ENCODE measurements at regions not wholly inside any gene's neighbourhood (a gene's known extent, or its start where the extent isn't known, plus 50 kb on each side); places are given as distances from the start of the nearest gene placed in this dataset.

- WGBS (ENCODE audit: insufficient coverage), result 82% methylated on average over 4 of the region's 4 CpGs
- Histone ChIP-seq H3K27me3 (ENCODE audit: control insufficient read depth, insufficient read depth, low read length) (no peaks in the 10 kb centered on the region), H3K27ac (ENCODE audit: low read length) (no peak overlapping the region), H3K4me3 (ENCODE audit: low read length) (no peak overlapping the region), H3K36me3 (ENCODE audit: control insufficient read depth, insufficient read depth, low read length) (no peaks in the 10 kb centered on the region), H3K9me3 (ENCODE audit: control insufficient read depth, insufficient read depth, low read length) (peaks cover 3% of the 10 kb centered on the region), H3K4me1 (ENCODE audit: control insufficient read depth, insufficient read depth, low read length) (no peaks in the 10 kb centered on the region)
- DNase-seq (no peak), ATAC-seq (no peak)
- H3K27me3 Mint-ChIP-seq (ENCODE audit: low read depth in 2 of 2), result no peaks in the 10 kb centered on the region
- TF ChIP-seq CTCF (IDR thresholded peaks at IDR 0.05), result no peak
- H3K9me3 Mint-ChIP-seq, result peaks cover 0 to 8% of the 10 kb centered on the region in 2 donors
- no peaks in the 10 kb centered on the region for H3K36me3 Mint-ChIP-seq
- H3K4me3 Mint-ChIP-seq, result no peak overlapping the region
- no peak overlapping the region for H3K27ac Mint-ChIP-seq
- no peaks in the 10 kb centered on the region for H3K4me1 Mint-ChIP-seq
- intact Hi-C loops (cut with micrococcal nuclease), result no loop called here
Measured at GRCh38 chr12:118743896-118744700, 237.2 kb upstream of the SRRM4 start.

- H3K27ac Mint-ChIP-seq, result no peak overlapping the region
- H3K36me3 ChIP-seq (ENCODE audit: control insufficient read depth, insufficient read depth, low read length), result no peaks in the 10 kb centered on the region
- no peak overlapping the region for H3K4me3 ChIP-seq (ENCODE audit: low read length)
- H3K9me3 Mint-ChIP-seq, result peaks cover 0 to 6% of the 10 kb centered on the region in 2 donors
- peaks cover 0 to 1% of the 10 kb centered on the region in 2 donors for H3K27me3 Mint-ChIP-seq (ENCODE audit: low read depth in 2 of 2)
- no peaks in the 10 kb centered on the region for H3K27me3 ChIP-seq (ENCODE audit: control insufficient read depth, insufficient read depth, low read length)
- TF ChIP-seq CTCF (IDR thresholded peaks at IDR 0.05), result no peak
- intact Hi-C loops (cut with micrococcal nuclease), result no loop called here
- DNase-seq, result no peak
- H3K4me3 Mint-ChIP-seq, result no peak overlapping the region
- H3K36me3 Mint-ChIP-seq, result no peaks in the 10 kb centered on the region
- no peaks in the 10 kb centered on the region for H3K4me1 Mint-ChIP-seq
- ATAC-seq, result no peak
- 76% methylated on average over 3 of the region's 3 CpGs for WGBS (ENCODE audit: insufficient coverage)
- H3K4me1 ChIP-seq (ENCODE audit: control insufficient read depth, insufficient read depth, low read length), result no peaks in the 10 kb centered on the region
- no peak overlapping the region for H3K27ac ChIP-seq (ENCODE audit: low read length)
- H3K9me3 ChIP-seq (ENCODE audit: control insufficient read depth, insufficient read depth, low read length), result peaks cover 3% of the 10 kb centered on the region
Measured at GRCh38 chr12:118746176-118746575, 235.2 kb upstream of the SRRM4 start.

- H3K4me3 Mint-ChIP-seq, result no peak overlapping the region
- H3K27me3 Mint-ChIP-seq (ENCODE audit: low read depth in 2 of 2), result peaks cover 0 to 5% of the 10 kb centered on the region in 2 donors
- WGBS (ENCODE audit: insufficient coverage), result 80% methylated on average over 1 of the region's 2 CpGs
Measured at GRCh38 chr12:118746960-118747359, 234.4 kb upstream of the SRRM4 start.

More at GRCh38 chr12:118746960-118747359, 234.4 kb upstream of the SRRM4 start:
- intact Hi-C loops (cut with micrococcal nuclease), result no loop called here
- no peak overlapping the region for H3K27ac ChIP-seq (ENCODE audit: low read length)
- no peaks in the 10 kb centered on the region for H3K27me3 ChIP-seq (ENCODE audit: control insufficient read depth, insufficient read depth, low read length)
- H3K36me3 ChIP-seq (ENCODE audit: control insufficient read depth, insufficient read depth, low read length), result no peaks in the 10 kb centered on the region
- peaks cover 3% of the 10 kb centered on the region for H3K9me3 ChIP-seq (ENCODE audit: control insufficient read depth, insufficient read depth, low read length)
- no peak for TF ChIP-seq CTCF (IDR thresholded peaks at IDR 0.05)
- no peak overlapping the region for H3K4me3 ChIP-seq (ENCODE audit: low read length)
- H3K4me1 ChIP-seq (ENCODE audit: control insufficient read depth, insufficient read depth, low read length), result no peaks in the 10 kb centered on the region
- no peak for DNase-seq
- Mint-ChIP-seq H3K4me1 (no peaks in the 10 kb centered on the region), H3K27ac (no peak overlapping the region), H3K36me3 (no peaks in the 10 kb centered on the region), H3K9me3 (peaks cover 0 to 6% of the 10 kb centered on the region in 2 donors)
- no peak for ATAC-seq

Measured in natural killer cell (primary cell).